ENCODE measurements at regions not wholly inside any gene's neighbourhood (a gene's known extent, or its start where the extent isn't known, plus 50 kb on each side); places are given as distances from the start of the nearest gene placed in this dataset.

DNA sequence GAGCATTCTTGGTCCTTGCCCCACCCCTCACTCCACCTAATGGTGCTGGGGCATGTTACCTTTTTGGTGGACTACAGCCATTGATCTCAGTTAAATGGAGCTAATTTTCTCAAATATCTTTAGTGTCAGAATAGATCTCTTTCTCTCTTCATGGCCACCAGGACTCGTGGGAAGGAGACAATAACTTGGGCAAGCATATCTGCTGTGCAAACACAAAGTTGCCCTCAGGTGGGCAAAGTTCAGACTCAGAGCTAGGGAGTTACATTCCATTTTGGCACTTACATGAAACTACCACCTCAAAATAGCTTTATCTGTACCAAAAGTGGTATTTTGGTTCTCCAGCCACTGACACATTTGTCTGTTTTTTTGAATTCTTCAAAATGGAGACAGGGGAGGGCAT, 671.9 kb upstream of the KLF4 start:
- no peak for DNase-seq (ENCODE audit: low spot score)
- in situ Hi-C loops (cut with MboI; ENCODE audit: low pct_unique_long_range_greater_than_20kb, low sequenced_read_pairs, unreplicated experiment), result no loop called here

DNA sequence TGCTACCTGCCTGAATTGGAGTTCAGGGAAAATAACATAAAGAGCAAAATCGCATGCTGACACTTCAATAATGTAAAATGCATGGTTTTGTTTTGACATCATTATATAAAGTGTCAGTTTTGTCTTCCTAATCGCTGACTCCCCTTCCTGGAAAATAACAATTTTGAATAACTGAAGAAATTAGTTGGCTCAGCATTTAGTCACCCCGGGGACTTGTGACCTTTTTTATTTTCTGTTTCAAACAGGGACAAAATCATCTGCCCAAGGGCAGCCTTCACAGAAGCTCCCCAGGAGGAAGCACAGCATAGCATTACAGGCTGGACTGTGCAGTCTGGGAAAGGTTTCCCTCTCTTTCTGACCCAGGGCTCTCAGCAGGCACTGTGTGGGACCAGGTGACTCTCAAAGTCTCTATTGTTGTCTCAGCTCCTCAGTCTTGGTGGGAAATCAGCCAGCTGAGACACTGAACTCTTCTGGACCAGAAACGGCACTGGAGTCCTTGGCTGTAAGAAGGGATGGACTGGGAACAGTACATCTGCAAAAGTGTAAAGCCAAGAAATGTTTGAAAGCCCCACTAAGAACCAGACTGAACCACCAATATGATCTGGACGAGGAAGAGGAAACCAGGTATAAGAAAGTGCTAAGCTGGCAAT, 671.3 kb upstream of the KLF4 start:
- in situ Hi-C loops (cut with MboI; ENCODE audit: low pct_unique_long_range_greater_than_20kb, low sequenced_read_pairs, unreplicated experiment), result no loop called here
- TF ChIP-seq, protein P1, sequence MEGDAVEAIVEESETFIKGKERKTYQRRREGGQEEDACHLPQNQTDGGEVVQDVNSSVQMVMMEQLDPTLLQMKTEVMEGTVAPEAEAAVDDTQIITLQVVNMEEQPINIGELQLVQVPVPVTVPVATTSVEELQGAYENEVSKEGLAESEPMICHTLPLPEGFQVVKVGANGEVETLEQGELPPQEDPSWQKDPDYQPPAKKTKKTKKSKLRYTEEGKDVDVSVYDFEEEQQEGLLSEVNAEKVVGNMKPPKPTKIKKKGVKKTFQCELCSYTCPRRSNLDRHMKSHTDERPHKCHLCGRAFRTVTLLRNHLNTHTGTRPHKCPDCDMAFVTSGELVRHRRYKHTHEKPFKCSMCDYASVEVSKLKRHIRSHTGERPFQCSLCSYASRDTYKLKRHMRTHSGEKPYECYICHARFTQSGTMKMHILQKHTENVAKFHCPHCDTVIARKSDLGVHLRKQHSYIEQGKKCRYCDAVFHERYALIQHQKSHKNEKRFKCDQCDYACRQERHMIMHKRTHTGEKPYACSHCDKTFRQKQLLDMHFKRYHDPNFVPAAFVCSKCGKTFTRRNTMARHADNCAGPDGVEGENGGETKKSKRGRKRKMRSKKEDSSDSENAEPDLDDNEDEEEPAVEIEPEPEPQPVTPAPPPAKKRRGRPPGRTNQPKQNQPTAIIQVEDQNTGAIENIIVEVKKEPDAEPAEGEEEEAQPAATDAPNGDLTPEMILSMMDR (IDR thresholded peaks at IDR 0.05; ENCODE audit: extremely low read depth, insufficient read depth, missing control alignments), result no peak
- DNase-seq (ENCODE audit: low spot score), result no peak

More for the DNA sequence above, 671.9 kb upstream of the KLF4 start:
- TF ChIP-seq, protein P1 (IDR thresholded peaks at IDR 0.05; ENCODE audit: extremely low read depth, insufficient read depth, missing control alignments), result no peak

DNA sequence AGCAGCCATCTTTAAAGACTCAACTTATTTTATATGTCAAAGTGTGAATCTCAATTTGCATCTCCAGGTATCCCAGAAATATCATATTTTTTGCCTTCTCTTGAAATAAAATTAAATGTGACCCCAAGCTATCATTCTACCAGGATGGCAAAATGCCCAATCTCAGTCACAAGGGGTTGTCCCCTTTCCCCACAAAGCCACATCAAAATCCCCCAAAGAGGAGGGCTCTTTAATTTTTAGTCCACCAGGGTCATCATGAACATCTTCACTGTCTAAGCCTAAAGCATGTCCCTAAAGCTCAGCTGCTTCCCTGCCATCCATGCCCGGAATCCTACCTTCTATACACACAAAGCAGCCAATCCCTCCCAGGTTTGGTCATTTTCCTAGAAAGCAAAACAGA, 670.5 kb upstream of the KLF4 start:
- no peak for DNase-seq (ENCODE audit: low spot score)
- TF ChIP-seq, protein P1 (IDR thresholded peaks at IDR 0.05; ENCODE audit: extremely low read depth, insufficient read depth, missing control alignments), result no peak
- in situ Hi-C loops (cut with MboI; ENCODE audit: low pct_unique_long_range_greater_than_20kb, low sequenced_read_pairs, unreplicated experiment), result no loop called here

GRCh38 chr9:108158236-108158995, 668.8 kb upstream of the KLF4 start:
- TF ChIP-seq, protein P1 (IDR thresholded peaks at IDR 0.05; ENCODE audit: extremely low read depth, insufficient read depth, missing control alignments), result no peak
- in situ Hi-C loops (cut with MboI; ENCODE audit: low pct_unique_long_range_greater_than_20kb, low sequenced_read_pairs, unreplicated experiment), result no loop called here
- DNase-seq (ENCODE audit: low spot score), result no peak

GRCh38 chr9:108156270-108156998, 666.9 kb upstream of the KLF4 start:
- TF ChIP-seq, protein P1 (IDR thresholded peaks at IDR 0.05; ENCODE audit: extremely low read depth, insufficient read depth, missing control alignments), result no peak
- no peak for DNase-seq (ENCODE audit: low spot score)
- in situ Hi-C loops (cut with MboI; ENCODE audit: low pct_unique_long_range_greater_than_20kb, low sequenced_read_pairs, unreplicated experiment), result no loop called here

GRCh38 chr9:108153416-108153815, 663.8 kb upstream of the KLF4 start:
- in situ Hi-C loops (cut with MboI; ENCODE audit: low pct_unique_long_range_greater_than_20kb, low sequenced_read_pairs, unreplicated experiment), result no loop called here
- no peak for DNase-seq (ENCODE audit: low spot score)
- TF ChIP-seq, protein P1 (IDR thresholded peaks at IDR 0.05; ENCODE audit: extremely low read depth, insufficient read depth, missing control alignments), result no peak
